ENCODE measurements at regions not wholly inside any gene's neighbourhood (a gene's known extent, or its start where the extent isn't known, plus 50 kb on each side); places are given as distances from the start of the nearest gene placed in this dataset.
"Not testable (repeated sequence)": the region's sequence is repeated elsewhere in the genome, so short reads cannot be mapped to it uniquely, and the experiment has no call there.

DNA sequence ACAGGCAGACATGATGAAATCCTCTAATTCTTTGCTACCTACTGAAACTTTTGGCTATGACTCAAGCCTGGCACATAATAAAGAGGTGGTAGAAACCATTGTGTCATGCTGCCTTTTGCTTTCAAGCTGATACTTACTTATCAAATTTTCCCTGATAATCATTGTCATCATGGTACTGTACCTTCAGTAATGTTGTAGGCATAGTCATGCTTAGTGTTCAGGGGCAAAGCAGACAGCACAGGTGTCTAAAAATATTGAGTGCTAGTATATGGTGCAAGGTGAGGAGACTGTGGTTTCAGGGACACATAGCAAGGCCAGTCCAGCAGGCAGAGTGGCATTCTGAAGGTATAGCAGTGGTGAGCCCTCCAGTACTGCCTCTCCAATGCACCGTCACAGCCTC, 226.9 kb upstream of the DEPDC1 start:
- intact Hi-C loops (cut with DNase I): loop anchor here in 3 of 10 donors (2.0 to 10.0 kb wide), 3 partner anchors 99 to 101 kb away; no protein-coding TSS in a partner anchor
- no peak overlapping the region for H3K27ac ChIP-seq
- H3K27me3 ChIP-seq: no peaks in the 10 kb centered on the region
- no peak for DNase-seq
- H3K4me1 ChIP-seq: peaks cover 0 to 15% (median 0%) of the 10 kb centered on the region in 9 donors
- H3K9me3 ChIP-seq: peaks cover 0 to 8% (median 0%) of the 10 kb centered on the region in 11 donors
- no peak overlapping the region for H3K4me3 ChIP-seq
- TF ChIP-seq, protein P1, sequence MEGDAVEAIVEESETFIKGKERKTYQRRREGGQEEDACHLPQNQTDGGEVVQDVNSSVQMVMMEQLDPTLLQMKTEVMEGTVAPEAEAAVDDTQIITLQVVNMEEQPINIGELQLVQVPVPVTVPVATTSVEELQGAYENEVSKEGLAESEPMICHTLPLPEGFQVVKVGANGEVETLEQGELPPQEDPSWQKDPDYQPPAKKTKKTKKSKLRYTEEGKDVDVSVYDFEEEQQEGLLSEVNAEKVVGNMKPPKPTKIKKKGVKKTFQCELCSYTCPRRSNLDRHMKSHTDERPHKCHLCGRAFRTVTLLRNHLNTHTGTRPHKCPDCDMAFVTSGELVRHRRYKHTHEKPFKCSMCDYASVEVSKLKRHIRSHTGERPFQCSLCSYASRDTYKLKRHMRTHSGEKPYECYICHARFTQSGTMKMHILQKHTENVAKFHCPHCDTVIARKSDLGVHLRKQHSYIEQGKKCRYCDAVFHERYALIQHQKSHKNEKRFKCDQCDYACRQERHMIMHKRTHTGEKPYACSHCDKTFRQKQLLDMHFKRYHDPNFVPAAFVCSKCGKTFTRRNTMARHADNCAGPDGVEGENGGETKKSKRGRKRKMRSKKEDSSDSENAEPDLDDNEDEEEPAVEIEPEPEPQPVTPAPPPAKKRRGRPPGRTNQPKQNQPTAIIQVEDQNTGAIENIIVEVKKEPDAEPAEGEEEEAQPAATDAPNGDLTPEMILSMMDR (IDR thresholded peaks at IDR 0.05): no peak
- H3K36me3 ChIP-seq: no peaks in the 10 kb centered on the region
- WGBS, 2 donors: 89 to 90% methylated on average over 1 of the region's 1 CpG
- ATAC-seq: no peak

DNA sequence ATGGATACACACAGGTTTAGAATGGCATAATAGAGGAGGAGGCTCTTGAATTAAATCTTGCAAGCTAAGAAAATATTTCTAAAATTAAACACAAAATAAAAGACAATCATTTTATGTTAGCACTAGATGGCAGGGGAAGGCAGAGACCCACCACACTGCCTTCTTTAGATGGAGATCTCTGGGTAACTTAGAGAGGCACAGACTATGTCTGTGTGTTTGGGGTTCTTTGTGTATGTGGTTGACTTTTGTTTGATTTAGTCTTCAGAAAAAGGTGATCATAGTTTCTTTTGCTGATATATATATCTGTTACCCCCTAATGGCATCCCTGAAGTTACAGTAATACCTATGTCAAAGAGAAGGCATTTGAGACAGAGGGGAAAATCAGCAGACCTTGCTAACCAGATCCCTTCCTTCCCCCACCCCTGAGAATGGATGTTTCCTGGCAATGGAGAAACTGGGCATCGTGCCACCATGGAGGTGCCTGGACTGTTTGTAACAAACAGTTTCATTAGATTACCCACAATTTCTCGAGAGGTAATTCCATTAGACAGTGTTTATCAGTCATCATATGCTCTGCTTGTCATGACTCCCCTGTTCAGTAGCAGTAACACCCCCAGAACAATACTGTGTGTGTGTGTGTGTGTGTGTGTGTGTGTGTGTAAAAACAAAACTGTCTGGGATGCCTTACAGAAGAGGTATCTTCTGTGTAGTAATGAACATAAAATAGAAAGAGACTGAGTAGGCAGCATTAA, 228.3 kb upstream of the DEPDC1 start:
- Histone ChIP-seq H3K9me3 (no peaks in the 10 kb centered on the region), H3K4me1 (peaks cover 0 to 15% (median 0%) of the 10 kb centered on the region in 9 donors), H3K36me3 (no peaks in the 10 kb centered on the region), H3K27ac (peak overlapping the region in 5 of 10 donors; percentile 35 to 65 (median 46)), H3K27me3 (no peaks in the 10 kb centered on the region), H3K4me3 (no peak overlapping the region)
- TF ChIP-seq, protein P1 (IDR thresholded peaks at IDR 0.05): no peak
- intact Hi-C loops (cut with DNase I): loop anchor here in 3 of 10 donors (2.0 to 10.0 kb wide), 3 partner anchors 100 to 103 kb away; no protein-coding TSS in a partner anchor
- DNase-seq: peak; percentile 59 to 84
- 18 to 19% methylated on average over 2 of the region's 2 CpGs for WGBS, 2 donors
- ATAC-seq: peak; percentile 65 to 99 (median 96)

- H3K4me1 ChIP-seq; H3K27me3 ChIP-seq; ATAC-seq; intact Hi-C loops (cut with DNase I); H3K27ac ChIP-seq; H3K36me3 ChIP-seq; H3K4me3 ChIP-seq; DNase-seq: not testable (repeated sequence)
- H3K9me3 ChIP-seq: peaks cover 0 to 13% (median 0%) of the 10 kb centered on the region in 11 donors
- WGBS, 2 donors: 84 to 85% methylated on average over 9 to 10 of the region's 19 CpGs
Measured at GRCh38 chr1:68739486-68739885, 242.6 kb upstream of the DEPDC1 start.

- ATAC-seq: no peak
Measured at GRCh38 chr1:68745011-68745410, 248.1 kb upstream of the DEPDC1 start.

More at GRCh38 chr1:68745011-68745410, 248.1 kb upstream of the DEPDC1 start:
- Histone ChIP-seq H3K36me3 (no peaks in the 10 kb centered on the region), H3K27ac (no peak overlapping the region), H3K4me3 (no peak overlapping the region), H3K9me3 (peaks cover 0 to 13% (median 0%) of the 10 kb centered on the region in 11 donors), H3K27me3 (no peaks in the 10 kb centered on the region), H3K4me1 (peaks cover 0 to 8% (median 0%) of the 10 kb centered on the region in 9 donors)
- TF ChIP-seq, protein P1 (IDR thresholded peaks at IDR 0.05): no peak
- intact Hi-C loops (cut with DNase I): no loop called here
- WGBS, 2 donors: 39 to 57% methylated on average over 2 of the region's 2 CpGs
- DNase-seq: no peak

Data from heart right ventricle (tissue), 16 donors.